ENCODE measurements at regions not wholly inside any gene's neighbourhood (a gene's known extent, or its start where the extent isn't known, plus 50 kb on each side); places are given as distances from the start of the nearest gene placed in this dataset.

DNA sequence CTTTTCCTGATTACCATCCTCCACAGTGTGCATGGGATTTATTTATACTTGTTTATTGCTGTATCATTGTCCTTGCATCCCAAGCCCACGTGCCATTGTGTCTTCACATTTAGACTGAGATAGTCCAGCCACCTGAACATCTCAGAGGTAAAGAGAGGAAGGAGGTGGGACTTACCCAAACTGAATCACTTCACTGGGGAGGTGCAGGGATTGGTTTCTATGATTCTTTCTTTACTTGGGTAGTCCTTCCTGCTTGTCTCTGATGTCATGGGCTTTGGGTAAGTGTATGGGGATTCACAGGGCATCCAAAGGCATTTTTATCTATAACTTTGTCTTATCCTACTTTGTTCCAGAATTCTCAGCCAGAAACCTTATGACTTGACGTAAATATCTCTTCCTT lies 141.5 kb upstream of the UMPS start:
- no peak for TF ChIP-seq POLR2AphosphoS5 (IDR thresholded peaks at IDR 0.05; ENCODE audit: low read depth)
- Histone ChIP-seq H3K27me3 (ENCODE audit: insufficient read depth, poor library complexity, severe bottlenecking) (peaks cover 35% of the 10 kb centered on the region), H3K4me3 (replicated peaks; ENCODE audit: insufficient read depth, low read length) (no peak overlapping the region), H3K27ac (replicated peaks) (no peak overlapping the region)
- DNase-seq (ENCODE audit: low read depth in 1 of 2, low spot score in 1 of 2) = no peak

DNA sequence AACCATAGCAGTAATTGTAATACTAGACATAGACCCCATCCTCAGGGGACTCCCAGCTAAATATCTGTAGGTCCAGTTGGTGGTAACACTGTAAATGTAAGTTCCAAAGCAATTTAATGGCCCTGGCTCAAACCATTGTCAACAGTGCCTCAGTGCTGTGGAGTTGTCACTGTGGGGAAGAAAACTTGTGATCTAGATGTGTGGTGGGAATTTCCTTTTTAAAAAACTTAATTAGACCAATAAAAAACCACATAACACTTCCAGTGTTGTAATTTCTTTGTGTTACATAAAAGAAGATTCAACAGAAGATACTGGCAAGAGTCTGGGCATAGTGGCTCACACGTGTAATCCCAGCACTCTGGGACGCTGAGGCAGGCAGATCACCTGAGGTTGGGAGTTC lies 138.6 kb upstream of the UMPS start:
- TF ChIP-seq SPI1 (IDR thresholded peaks at IDR 0.05; ENCODE audit: borderline replicate concordance, low read depth) (no peak), GABPA (IDR thresholded peaks at IDR 0.05; ENCODE audit: low read depth) (no peak), POLR2AphosphoS5 (IDR thresholded peaks at IDR 0.05; ENCODE audit: low read depth) (no peak)
- TF ChIP-seq, protein P1, sequence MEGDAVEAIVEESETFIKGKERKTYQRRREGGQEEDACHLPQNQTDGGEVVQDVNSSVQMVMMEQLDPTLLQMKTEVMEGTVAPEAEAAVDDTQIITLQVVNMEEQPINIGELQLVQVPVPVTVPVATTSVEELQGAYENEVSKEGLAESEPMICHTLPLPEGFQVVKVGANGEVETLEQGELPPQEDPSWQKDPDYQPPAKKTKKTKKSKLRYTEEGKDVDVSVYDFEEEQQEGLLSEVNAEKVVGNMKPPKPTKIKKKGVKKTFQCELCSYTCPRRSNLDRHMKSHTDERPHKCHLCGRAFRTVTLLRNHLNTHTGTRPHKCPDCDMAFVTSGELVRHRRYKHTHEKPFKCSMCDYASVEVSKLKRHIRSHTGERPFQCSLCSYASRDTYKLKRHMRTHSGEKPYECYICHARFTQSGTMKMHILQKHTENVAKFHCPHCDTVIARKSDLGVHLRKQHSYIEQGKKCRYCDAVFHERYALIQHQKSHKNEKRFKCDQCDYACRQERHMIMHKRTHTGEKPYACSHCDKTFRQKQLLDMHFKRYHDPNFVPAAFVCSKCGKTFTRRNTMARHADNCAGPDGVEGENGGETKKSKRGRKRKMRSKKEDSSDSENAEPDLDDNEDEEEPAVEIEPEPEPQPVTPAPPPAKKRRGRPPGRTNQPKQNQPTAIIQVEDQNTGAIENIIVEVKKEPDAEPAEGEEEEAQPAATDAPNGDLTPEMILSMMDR (IDR thresholded peaks at IDR 0.05; ENCODE audit: insufficient read depth, low read length) = no peak
- TF ChIP-seq, protein P2, sequence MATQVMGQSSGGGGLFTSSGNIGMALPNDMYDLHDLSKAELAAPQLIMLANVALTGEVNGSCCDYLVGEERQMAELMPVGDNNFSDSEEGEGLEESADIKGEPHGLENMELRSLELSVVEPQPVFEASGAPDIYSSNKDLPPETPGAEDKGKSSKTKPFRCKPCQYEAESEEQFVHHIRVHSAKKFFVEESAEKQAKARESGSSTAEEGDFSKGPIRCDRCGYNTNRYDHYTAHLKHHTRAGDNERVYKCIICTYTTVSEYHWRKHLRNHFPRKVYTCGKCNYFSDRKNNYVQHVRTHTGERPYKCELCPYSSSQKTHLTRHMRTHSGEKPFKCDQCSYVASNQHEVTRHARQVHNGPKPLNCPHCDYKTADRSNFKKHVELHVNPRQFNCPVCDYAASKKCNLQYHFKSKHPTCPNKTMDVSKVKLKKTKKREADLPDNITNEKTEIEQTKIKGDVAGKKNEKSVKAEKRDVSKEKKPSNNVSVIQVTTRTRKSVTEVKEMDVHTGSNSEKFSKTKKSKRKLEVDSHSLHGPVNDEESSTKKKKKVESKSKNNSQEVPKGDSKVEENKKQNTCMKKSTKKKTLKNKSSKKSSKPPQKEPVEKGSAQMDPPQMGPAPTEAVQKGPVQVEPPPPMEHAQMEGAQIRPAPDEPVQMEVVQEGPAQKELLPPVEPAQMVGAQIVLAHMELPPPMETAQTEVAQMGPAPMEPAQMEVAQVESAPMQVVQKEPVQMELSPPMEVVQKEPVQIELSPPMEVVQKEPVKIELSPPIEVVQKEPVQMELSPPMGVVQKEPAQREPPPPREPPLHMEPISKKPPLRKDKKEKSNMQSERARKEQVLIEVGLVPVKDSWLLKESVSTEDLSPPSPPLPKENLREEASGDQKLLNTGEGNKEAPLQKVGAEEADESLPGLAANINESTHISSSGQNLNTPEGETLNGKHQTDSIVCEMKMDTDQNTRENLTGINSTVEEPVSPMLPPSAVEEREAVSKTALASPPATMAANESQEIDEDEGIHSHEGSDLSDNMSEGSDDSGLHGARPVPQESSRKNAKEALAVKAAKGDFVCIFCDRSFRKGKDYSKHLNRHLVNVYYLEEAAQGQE (IDR thresholded peaks at IDR 0.05; ENCODE audit: insufficient replicate concordance, low read depth) = no peak
- Histone ChIP-seq H3K27me3 (ENCODE audit: insufficient read depth, poor library complexity, severe bottlenecking) (peaks cover 13% of the 10 kb centered on the region), H3K27ac (replicated peaks) (no peak overlapping the region), H3K4me3 (replicated peaks; ENCODE audit: insufficient read depth, low read length) (no peak overlapping the region)
- DNase-seq (ENCODE audit: low read depth in 1 of 2, low spot score in 1 of 2) = no peak

DNA sequence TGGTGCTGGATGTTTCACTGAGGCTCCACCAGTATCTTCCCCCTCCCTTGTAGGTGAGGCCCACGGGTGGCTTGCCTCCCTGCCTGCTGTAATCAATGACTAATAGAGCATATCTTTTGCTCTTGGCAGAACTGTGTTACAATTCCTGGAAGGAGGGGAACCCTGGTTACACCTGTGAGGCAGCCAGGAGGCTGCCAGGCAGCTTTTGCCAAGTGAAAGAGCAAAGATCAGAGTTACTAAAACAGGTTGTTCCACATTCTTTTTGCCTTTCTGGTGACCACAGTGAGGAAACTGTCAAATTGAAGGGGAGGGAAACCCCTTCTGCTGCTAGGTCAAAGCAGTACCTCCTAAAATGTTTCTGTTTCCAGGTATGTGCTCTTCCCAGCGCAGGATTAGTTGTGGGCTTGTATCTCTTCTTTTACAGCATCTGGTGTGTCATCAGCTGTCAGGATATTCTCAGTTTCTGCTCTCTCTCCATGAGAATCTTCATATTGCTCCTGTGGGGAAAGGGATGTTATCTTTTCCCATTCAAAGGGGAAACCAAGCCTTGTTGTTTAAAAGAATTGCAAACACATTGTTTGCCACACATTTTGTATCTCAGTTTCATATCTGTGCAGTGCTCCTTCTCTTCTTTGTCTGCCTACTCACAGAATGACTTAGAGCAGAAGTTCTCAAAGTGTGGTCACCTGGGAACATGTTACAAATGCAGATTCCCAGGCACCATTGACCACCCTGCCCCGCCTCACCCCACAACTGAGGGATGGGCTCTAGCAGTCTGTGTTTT lies 137.4 kb upstream of the UMPS start:
- Histone ChIP-seq H3K27ac (replicated peaks) (no peak overlapping the region), H3K4me3 (replicated peaks; ENCODE audit: insufficient read depth, low read length) (no peak overlapping the region), H3K27me3 (ENCODE audit: insufficient read depth, poor library complexity, severe bottlenecking) (peaks cover 7% of the 10 kb centered on the region)
- DNase-seq (ENCODE audit: low read depth in 1 of 2, low spot score in 1 of 2) = no peak
- TF ChIP-seq, protein P1 (IDR thresholded peaks at IDR 0.05; ENCODE audit: insufficient read depth, low read length) = no peak
- TF ChIP-seq POLR2AphosphoS5 (IDR thresholded peaks at IDR 0.05; ENCODE audit: low read depth) (no peak), GABPA (IDR thresholded peaks at IDR 0.05; ENCODE audit: low read depth) (no peak), SPI1 (IDR thresholded peaks at IDR 0.05; ENCODE audit: borderline replicate concordance, low read depth) (no peak)
- TF ChIP-seq, protein P2 (IDR thresholded peaks at IDR 0.05; ENCODE audit: insufficient replicate concordance, low read depth) = no peak

DNA sequence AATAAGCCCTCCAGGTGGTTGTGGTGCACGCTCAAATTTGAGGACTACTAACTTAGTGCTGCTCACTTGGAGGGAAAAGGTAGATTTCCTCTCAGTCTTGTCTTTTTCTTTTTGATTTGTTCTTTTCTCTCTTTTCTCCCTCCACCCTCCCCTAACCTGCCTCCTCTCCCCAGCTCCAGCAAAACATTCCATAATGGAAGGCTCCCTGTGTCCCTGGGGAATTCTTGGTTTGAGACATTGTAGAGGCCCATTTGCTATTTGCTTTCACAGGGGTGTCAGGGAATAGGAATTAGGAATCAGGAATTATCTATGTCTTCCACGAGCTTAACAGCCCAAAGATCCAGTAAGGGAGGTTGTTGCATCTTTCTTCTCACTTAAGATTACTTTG lies 136.8 kb upstream of the UMPS start:
- DNase-seq (ENCODE audit: low read depth in 1 of 2, low spot score in 1 of 2) = no peak
- H3K27ac ChIP-seq (replicated peaks) = no peak overlapping the region
- H3K27me3 ChIP-seq (ENCODE audit: insufficient read depth, poor library complexity, severe bottlenecking) = peaks cover 5% of the 10 kb centered on the region
- H3K4me3 ChIP-seq (replicated peaks; ENCODE audit: insufficient read depth, low read length) = no peak overlapping the region
- TF ChIP-seq SPI1 (IDR thresholded peaks at IDR 0.05; ENCODE audit: borderline replicate concordance, low read depth) (no peak), POLR2AphosphoS5 (IDR thresholded peaks at IDR 0.05; ENCODE audit: low read depth) (no peak), GABPA (IDR thresholded peaks at IDR 0.05; ENCODE audit: low read depth) (no peak)
- TF ChIP-seq, protein P2 (IDR thresholded peaks at IDR 0.05; ENCODE audit: insufficient replicate concordance, low read depth) = no peak
